Retinal pigment epithelial cell (primary cell): ENCODE measurements at regions not wholly inside any gene's neighbourhood (a gene's known extent, or its start where the extent isn't known, plus 50 kb on each side); places are given as distances from the start of the nearest gene placed in this dataset.
"Not testable (repeated sequence)": the region's sequence is repeated elsewhere in the genome, so short reads cannot be mapped to it uniquely, and the experiment has no call there.

Experiments
- DNase-seq: peaks from one replicate; pipeline ENCODE4 v3.0.0-alpha.2; 2010; ENCODE audit warnings: low read depth
- H3K4me3 ChIP-seq: 2 replicates; pipeline ENCODE4 v1.5.1; 2011; ENCODE audit warnings: mild to moderate bottlenecking, low read length, control low read depth, moderate library complexity
- CTCF ChIP-seq: conservative IDR thresholded peaks from 2 replicates; pipeline ENCODE4 v1.5.1; 2011; ENCODE audit warnings: low read depth, low read length, control low read depth, inconsistent platforms

GRCh38 chr9:78707080-78707479 lies 410.2 kb downstream of the PSAT1 start:
- no peak for TF ChIP-seq CTCF
- no peak for DNase-seq
- H3K4me3 ChIP-seq: no peak overlapping the region

- TF ChIP-seq CTCF: no peak
- no peak overlapping the region for H3K4me3 ChIP-seq
- no peak for DNase-seq
Measured at GRCh38 chr9:78707481-78707991, 410.6 kb downstream of the PSAT1 start.

- TF ChIP-seq CTCF: no peak
Measured at GRCh38 chr9:78712903-78713613, 416.1 kb downstream of the PSAT1 start.

GRCh38 chr9:78713614-78714405 lies 416.9 kb downstream of the PSAT1 start:
- DNase-seq: peak; percentile 40
- no peak for TF ChIP-seq CTCF
- H3K4me3 ChIP-seq: no peak overlapping the region

More at GRCh38 chr9:78712903-78713613, 416.1 kb downstream of the PSAT1 start:
- H3K4me3 ChIP-seq: no peak overlapping the region
- DNase-seq: no peak

GRCh38 chr9:78714576-78714975 lies 417.7 kb downstream of the PSAT1 start:
- peak; percentile 67 for DNase-seq
- TF ChIP-seq CTCF: no peak
- no peak overlapping the region for H3K4me3 ChIP-seq

- H3K4me3 ChIP-seq, DNase-seq: not testable (repeated sequence)
Measured at GRCh38 chr9:78719029-78719428, 422.1 kb downstream of the PSAT1 start.

GRCh38 chr9:78724896-78725295 lies 428.0 kb downstream of the PSAT1 start:
- no peak for DNase-seq
- TF ChIP-seq CTCF: no peak
- no peak overlapping the region for H3K4me3 ChIP-seq
